Stimulated activated CD8-positive, alpha-beta memory T cell treated with anti-CD3 and anti-CD28 coated beads, Interleukin-15, amount 100 ng/mL, for 48 hours (primary cell): ENCODE measurements at regions not wholly inside any gene's neighbourhood (a gene's known extent, or its start where the extent isn't known, plus 50 kb on each side); places are given as distances from the start of the nearest gene placed in this dataset.

Experiments used
- DNase-seq, 2 donors: peaks; one replicate each; pipeline ENCODE4 v3.0.0-alpha.2; 2020; ENCODE audit warnings: low read depth in 2 of 2

DNA sequence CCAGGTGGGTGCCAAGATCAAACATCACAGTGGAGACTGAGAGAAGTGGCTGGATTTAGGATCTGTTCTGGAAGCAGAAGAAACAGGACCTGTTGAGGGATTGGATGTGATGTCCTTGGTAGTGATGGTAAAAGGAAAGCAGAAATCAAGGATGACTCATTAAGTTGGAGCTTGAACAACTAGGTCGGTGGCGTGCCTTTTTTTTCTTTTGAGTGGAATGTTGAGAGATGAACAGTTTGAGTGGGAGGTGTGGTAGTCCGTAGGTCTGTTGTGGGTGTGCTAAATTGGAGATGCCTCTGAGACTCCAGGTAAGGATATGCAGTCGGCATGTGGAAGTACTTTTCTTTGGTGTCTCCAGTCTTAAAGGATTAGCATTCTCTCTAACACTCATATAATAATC lies 92.1 kb upstream of the IL12B start:
- DNase-seq = no peak

DNA sequence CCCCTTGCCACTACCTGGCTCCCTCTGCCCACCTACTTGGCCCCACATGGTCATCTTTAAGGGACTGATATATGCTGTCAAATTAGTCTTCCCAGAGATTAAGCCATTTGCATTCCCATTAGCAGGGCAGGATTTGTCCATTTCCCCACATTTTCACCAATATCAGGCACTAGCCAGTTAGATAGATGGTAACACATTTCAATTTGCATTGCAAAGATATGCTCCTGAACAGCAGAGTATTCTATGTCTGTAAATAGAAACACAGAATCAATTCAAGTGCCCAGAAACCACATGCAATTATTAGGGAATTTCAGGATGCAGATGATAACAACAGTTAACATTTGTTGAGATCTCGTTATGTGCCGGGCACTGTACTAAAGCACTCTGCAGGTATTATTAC lies 92.6 kb upstream of the IL12B start:
- DNase-seq = no peak

DNA sequence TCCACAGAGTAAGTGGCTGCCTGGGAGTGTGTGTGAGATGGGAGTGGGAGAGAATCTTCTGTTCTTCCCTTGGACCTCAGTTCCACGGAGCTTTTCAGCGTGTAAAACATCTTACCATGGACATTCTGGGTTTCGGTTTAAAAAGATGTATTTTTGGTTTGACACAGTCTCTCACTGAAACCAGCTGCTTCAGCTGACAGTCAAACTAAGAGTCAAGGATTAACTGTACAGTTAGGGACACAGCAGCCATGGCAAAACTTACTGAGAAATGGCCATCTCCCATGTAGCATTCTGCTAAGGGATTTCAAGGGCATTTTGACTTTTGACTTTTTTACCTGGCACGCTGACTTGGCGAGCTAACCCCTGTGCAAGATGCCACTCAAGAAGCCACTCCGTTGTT lies 93.8 kb upstream of the IL12B start:
- DNase-seq = no peak

DNA sequence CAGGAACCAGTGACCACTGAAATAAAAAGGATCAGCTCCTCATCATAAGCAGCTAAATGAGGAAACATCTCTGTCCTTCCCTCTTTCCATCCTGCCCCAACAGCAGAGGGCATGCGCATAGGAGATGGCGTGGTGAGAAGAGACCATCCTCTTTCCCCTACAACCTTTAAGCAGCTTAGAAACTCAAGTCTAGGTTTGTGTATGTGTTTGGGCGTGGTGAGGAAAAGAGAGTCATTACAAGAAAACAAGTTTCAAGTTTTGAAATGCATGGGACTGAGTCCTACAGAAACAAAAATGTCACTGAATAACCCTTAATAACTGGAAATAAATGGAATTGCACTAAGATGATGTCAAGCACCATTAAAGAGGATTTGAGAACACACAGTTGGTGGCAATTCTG lies 96.4 kb upstream of the IL12B start:
- no peak for DNase-seq

DNA sequence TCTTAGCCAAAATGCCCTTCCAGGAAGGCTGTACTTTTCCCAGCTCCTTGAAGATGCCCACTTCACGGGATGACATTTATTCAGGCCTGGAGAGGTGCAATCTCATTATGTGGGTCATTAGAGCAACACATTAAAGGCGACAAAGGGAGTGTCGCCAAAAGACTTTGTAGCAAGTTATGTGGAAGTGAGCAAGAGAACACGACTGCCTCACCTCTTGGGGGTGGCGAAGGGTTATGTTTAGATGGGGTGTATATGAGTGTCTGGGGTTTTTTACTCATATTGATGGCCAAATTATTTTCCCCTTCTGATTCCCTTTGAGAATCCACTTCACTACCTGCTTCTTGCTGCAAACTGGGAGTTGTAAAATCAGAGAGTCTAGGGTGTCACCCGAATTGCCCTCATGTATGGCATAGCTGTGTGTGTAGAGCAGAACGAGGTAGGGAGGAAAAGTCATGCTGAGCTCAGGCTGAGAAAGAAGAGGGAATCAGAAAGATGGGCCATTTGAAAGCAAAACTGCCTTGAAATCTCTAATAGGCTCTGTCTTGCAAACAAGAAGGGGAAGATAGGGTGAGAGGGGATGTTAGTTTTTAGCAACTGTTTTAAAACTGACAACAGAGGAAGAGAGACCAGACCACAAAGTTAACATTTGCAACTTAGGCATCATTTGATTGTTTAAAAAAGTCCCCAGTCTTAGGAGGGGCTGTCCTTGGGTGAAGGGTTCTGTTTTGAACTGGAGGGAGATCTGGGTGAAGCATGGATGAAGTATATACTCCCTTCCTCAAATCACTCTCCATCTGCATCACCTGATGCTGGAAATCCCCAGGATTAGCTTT lies 97.1 kb upstream of the IL12B start:
- no peak for DNase-seq

DNA sequence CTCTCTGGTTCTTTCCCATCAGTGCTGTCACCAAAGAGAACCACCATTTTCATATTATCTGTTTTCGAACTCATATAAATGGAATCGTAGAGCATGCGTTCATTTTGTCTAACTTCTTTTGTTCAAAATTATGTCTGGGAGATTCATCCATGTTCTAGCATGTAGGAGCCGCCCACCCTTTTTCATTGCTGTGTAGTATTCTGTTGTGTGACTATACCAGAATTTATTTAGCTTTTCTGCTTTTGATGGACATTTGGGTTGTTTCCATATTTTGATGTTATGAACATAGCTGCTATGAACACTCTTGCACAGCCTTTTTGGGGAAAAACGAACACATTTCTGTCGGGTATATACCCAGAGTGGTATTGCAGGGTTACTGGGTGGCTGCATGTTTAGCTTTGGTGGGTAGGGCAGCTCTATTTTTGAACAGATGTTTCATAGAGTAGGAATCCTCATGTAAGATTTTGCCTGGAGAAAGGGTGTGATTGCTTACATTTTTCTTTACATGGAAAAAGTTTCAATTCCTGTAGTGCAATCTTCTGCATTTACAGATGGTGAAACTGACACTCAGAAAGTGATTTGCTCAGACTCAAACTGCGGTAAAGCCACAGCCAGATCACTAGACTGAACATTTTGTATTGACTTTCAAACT lies 100.2 kb upstream of the IL12B start:
- no peak for DNase-seq

DNA sequence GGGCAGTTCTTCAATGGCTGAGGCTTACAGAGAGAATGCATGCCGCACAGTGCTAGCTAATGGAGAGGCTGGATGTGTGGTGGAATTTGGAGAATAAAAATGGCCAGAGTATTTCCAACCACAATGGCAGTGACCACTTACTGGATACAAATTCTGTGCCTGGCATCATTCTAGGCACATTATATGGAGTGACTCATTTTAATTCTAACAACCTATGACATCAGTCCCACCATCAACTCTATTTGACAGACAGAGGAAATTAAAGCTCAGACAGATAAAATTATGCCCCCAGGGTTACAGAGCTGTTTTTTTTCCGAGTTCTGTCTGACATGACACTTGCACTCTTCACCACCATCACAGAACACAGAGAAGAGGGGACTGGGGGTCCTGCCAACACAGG lies 105.6 kb upstream of the IL12B start:
- no peak for DNase-seq

DNA sequence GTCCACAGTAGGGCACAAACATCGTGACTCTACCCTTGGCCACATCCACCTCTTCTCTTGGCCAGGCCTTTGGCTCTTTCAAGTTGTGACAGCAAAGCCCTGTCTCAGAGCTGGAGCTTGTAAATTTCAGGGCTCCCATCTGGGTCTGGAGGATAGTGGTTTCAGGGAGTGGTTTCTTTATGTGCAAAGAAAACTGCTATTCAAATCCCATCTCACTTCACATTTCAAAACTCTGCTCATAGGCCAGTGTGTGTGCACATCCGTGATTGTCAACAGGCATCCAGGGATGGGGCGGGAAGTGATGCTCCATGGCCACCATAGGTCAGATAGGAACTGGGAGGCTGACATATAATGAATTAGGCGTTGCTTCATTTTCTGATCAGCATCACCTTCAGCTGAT lies 107.8 kb upstream of the IL12B start:
- DNase-seq = no peak

DNA sequence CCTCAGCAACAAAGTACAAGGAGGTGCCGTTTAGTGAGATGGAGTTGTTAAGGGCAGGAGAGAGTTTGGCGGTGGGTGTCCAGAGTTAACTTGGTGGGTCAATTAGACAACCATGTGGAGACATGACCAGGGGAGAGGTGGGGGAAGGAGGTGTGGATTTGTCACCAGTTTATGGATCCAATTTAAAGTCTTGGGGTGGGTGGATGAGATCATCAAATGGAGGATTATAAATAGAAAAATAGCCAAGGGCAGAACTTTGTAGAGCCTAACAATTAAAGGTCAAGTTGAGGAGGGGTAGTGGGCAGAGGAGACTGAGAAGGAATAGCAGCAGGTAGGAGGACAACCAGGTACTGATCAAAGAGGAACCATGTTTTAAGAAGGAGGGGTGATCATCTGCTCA lies 108.7 kb upstream of the IL12B start:
- DNase-seq = no peak

DNA sequence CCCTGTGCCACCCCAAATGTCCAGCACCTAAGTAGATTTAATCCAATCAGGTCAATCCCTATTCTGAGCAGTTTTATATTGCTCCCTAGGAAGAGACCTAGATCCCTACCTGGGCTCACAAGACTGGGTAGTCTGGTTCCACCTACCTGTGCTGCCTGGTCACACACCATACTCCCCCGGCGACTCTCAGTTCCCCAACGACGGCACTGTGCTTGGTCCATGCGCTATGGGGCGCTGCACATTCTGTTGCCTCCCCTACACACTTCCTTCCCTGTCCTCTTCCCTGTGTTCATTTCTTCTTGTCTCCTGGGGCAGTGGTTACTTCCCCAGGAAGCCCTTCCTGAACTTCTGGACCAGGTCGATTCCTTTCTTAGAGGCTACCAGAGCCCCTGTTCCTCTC lies 109.9 kb upstream of the IL12B start:
- DNase-seq = no peak

DNA sequence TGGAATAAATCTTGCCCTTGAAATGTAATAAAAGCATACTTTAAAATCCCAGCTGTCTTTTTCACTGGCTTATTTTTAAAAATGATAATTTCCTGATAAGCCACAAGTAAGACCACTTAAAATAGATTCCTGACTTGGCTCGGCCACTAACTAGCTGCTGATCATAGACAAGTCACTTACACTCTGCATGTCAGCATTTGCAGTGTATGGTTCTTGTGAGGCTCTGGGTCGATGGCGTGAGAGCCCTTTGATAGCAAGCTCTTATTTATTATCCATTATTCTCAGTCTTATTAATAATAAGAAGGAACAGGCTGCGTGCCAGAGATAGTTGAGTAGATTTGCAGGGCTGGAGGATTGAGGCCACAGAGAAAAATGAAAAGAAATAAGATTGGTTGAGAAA lies 110.7 kb upstream of the IL12B start:
- DNase-seq = no peak

DNA sequence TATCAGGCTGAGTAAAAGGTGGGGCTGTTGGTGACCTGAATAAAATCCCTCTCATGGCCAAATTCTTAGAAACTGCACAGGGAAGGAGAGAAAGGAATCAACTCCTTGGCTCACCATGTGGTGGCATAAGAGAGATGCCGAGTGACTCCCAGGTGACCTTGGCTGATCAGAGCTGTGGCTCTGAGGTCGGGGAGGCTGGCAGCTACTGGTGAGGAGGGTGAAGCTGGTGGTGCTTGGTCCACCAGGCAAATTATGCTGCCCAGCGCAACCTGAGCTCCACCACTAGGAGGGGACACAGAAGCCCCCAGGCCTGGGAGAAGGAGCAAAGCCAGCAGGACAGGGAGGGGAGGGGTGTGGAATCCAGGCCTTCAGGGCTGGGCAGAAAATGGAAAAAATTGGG lies 111.2 kb upstream of the IL12B start:
- no peak for DNase-seq

DNA sequence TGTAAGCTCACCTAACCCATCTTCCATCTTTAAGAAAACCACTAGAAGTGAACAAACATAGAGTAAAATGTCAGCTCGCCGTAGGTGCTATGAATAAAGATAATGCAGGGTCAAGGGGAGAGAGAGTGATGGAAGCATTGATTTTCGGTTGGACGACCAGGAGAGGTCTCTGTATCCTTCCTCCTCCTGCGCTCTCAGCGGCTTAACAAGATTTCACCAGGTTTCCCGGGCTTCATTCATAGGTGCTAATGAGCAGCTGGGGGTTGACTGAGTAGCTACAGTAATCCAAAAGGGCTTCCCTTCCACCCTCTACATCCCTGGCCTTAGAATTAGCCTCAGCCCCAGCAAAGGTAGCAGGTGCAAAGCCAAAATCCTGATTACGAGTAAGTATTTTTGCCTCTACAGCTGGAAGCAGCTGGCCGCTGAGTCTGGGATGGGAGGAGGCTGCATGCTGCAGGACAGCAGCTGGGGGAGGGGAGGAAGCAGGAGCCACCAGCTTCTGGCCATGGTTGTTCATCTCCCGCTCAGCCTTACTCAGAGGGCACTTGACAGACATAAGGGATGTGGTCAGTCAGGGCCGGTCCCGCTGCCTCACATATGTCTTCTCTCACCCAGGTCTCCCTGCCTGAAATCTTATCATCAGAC lies 112.0 kb upstream of the IL12B start:
- DNase-seq = no peak

DNA sequence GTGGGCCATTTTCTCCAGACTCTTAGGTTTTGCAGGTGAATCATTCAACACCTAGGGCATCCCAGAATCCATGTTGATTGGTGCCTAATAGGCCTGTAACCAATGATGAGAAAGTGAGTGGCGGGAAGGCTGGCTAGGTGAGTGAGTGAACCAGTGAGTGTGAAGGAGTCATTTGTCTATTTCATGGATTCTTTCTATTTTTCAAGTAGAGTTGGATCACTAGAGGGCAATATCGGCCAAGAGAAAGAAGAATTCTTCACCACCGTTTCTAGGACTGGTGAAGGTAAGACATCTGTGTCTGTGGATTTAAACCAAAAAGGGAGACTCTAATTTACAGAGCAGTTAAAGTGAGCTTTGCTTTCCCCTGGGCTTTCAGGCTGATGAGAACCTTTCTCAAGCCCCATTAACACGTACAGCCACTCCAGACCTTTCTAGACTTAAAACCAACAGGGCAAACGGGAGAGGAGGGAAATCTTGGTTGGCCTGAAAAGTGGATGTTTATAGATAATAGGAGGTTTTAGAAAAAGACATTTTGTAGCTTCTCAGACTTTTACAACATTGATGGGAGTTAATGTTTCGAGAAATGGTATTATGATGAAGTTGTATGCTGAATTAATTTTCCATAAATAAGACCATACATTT lies 114.3 kb upstream of the IL12B start:
- no peak for DNase-seq

DNA sequence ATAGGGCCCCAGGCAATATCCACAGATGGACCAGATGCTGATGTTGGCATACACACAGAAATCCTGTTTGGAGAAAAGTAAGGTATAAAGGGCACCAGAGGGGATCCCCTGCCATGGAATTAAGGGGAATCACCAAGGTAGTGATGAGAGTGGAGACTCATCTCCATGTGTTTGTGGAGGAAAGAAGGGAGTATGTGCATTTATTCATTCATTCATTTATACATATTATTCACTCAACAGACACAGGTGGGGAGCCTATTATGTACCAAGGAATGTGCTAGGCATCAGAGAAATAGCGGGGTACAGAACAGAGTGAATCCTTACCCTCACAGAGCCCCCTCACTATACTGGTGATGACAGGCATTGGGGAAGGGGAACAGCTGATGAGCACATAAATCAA lies 116.8 kb upstream of the IL12B start:
- no peak for DNase-seq

DNA sequence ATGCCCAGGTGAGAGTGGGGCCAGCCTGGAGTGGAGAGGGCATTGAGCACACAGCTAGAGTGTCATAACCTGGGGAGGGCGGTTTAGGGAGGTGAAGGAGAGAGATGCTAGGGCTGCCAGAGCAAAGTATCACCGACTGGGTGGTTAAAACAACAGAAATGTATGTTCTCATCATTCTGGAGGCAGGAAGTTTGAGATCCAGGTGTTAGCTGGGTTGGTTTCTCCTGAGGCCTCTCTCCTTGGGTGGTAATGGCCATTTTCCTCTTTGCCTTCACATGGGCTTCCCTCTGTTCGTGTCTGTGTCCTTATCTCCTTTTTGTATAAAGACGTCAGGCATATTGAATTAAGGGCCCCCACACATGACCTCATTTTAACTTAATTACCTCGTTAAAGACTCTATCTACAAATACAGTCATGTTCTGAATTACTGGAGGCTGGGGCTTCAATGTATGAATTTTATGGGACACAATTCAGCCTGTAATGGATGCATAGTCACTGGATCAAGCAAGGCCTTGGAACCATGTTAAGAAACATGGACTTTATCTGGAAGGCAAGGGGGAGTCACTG lies 118.6 kb upstream of the IL12B start:
- DNase-seq = no peak

DNA sequence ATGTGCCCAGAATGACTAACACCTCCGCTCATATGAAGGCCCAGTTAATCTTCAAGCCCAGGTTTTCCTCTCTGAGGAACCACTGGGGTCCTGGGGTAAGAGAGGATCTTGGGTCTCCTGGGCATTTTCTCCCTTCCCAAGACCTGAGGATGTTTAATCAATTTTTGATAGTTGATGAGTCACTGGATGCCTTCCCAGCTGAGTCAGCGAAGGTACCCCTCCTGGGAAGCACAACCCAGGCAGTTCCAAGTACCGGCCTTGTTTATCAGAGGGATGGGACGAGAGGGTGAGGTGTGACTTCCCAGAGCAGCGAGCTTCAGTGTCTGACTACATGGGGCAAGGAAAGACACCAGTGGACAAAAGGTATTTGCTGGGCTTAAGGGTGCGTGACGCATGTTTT lies 119.6 kb upstream of the IL12B start:
- no peak for DNase-seq

DNA sequence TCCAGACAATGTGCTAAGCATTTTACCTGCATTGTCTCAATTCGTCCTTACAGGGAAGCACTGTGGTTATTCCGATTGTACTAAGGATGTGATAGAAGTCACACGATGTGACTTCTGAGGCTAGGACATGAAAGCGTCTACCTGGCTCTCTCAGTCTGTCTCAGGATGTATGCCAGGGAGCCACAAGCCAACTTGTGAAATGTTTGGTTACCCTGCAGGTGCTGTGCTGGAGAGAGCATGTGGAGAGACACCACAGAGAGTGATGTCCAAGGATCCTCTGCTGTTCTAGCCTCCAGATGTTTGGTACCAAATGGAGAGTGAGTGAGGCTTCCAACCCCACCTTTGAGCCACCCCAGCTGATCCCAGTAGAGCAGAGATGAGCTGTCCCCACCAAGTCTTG lies 120.1 kb upstream of the IL12B start:
- no peak for DNase-seq

DNA sequence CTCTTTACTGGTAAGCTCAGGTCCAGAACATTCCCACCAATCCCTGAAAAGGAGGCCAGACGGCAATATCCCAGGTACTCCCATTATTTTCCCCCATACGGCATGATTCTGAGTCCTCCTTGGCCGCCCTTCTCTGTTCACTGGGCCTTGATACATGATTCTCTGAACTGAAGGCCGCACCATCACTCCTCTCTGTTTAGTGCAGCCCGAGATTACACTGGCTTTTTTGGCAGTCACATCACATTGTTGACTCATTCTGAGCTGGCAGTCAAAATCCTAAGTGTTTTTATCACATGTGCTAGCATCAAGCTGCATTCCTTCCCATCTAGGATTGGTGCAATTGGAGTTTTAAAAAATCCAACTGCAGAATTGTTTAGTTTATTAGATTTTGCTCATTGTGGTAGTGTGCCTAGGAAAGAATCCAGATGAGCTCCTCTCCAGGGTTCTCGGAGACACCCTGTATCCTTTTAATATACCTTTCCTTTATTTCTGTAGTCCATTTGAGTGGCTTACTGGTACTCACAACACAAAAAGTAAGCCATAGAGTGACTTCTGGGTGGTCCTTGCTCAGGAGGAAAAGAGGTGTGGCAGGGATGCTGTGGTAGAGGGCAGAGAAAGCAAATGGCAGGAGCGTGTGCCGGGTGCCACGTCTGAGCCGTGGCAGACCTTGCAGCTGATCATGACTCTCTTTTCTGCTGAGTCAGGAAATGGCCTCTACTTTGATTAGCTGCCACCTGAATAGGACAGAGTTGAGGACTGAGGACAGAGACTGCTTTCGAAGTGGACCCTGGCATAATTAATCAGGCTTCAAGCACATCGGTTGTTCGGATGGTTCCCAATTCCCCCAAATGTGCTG lies 121.1 kb upstream of the IL12B start:
- no peak for DNase-seq

DNA sequence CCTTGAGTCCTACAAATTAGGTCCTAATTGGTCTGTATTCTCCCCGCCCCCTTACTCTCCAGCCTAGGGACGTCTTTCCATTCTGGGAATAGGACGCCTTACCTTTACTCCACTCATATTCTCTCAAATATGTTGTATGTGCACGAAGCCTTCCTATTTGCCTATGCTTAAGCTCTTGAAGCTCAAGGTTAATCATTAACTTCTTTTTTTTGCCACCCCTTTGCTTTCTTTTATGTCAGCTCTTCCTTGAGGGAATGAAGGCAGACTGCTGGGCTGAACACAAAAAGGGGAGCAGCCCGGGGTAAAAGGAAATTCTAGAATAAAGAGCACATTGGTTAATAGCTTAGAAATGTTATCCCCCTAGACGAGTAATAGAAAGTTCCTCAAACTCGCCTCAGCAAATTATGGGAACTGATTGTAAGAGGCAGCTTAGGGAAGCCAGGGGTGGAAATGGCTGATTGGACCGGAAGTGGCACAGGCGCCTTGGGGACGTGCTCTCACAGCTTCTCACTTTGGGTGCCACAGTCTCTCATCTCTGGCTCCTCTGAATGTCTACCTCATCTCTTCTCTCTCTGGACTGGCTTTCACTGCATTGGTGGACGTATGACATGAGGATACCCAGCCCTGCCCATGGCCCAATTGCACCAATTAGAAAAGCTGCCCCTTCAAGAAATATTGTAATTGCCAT lies 122.3 kb upstream of the IL12B start:
- no peak for DNase-seq

DNA sequence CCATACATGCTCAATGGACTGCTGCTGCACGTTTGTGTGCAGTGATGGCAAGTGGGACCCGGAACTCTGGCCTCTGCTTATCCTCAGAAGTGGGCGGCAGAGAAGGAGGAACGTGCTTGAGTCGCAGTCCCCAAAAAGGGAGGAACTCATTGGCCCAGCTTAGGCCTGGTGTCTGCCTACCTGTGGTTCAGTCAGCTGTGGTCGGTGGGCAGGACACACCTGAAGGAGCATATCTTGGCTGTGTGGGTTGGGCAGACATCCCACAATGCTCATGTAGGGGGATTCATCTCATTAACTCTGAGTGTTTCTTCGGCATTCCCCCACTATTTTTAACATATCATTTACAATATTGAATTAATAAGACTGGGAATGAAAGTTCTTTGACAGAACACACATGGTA lies 122.9 kb upstream of the IL12B start:
- no peak for DNase-seq
